Urinary bladder (tissue), 3 donors: ENCODE measurements at regions not wholly inside any gene's neighbourhood (a gene's known extent, or its start where the extent isn't known, plus 50 kb on each side); places are given as distances from the start of the nearest gene placed in this dataset.
A peak's percentile ranks its signal among the peaks of the same experiment; 100 is the strongest.

Experiments
- DNase-seq: peaks from one replicate; pipeline ENCODE4 v3.0.0-alpha.2; 2015; ENCODE audit errors: extremely low spot score
- H3K27ac ChIP-seq: one replicate; pipeline ENCODE4 v1.5.1; 2013; ENCODE audit warnings: low read depth, mild to moderate bottlenecking, moderate library complexity
- H3K36me3 ChIP-seq: one replicate; pipeline ENCODE4 v1.6.1; 2013; ENCODE audit warnings: mild to moderate bottlenecking, moderate library complexity; ENCODE audit not compliant: insufficient read depth
- H3K4me1 ChIP-seq: one replicate; pipeline ENCODE4 v1.6.1; 2013; ENCODE audit warnings: mild to moderate bottlenecking, moderate library complexity; ENCODE audit not compliant: insufficient read depth
- H3K4me3 ChIP-seq: one replicate; pipeline ENCODE4 v1.5.1; 2013; ENCODE audit warnings: low read depth, low read length
- WGBS: extraction: QIAGEN DNeasy Blood & Tissue Kit; methylation state at CpG from one replicate; pipeline ENCODE4 v1.1.7; 2013; 5-methylcytosine and 5-hydroxymethylcytosine counted together
- donor health status: healthy with polysubstance abuse.
- donor health status: healthy.

DNA sequence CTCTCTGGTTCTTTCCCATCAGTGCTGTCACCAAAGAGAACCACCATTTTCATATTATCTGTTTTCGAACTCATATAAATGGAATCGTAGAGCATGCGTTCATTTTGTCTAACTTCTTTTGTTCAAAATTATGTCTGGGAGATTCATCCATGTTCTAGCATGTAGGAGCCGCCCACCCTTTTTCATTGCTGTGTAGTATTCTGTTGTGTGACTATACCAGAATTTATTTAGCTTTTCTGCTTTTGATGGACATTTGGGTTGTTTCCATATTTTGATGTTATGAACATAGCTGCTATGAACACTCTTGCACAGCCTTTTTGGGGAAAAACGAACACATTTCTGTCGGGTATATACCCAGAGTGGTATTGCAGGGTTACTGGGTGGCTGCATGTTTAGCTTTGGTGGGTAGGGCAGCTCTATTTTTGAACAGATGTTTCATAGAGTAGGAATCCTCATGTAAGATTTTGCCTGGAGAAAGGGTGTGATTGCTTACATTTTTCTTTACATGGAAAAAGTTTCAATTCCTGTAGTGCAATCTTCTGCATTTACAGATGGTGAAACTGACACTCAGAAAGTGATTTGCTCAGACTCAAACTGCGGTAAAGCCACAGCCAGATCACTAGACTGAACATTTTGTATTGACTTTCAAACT, 100.2 kb upstream of the IL12B start:
- Histone ChIP-seq H3K4me3 (no peak overlapping the region), H3K27ac (no peak overlapping the region), H3K36me3 (no peaks in the 10 kb centered on the region), H3K4me1 (no peaks in the 10 kb centered on the region)
- 92% methylated on average over 7 of the region's 7 CpGs for WGBS
- DNase-seq: no peak

DNA sequence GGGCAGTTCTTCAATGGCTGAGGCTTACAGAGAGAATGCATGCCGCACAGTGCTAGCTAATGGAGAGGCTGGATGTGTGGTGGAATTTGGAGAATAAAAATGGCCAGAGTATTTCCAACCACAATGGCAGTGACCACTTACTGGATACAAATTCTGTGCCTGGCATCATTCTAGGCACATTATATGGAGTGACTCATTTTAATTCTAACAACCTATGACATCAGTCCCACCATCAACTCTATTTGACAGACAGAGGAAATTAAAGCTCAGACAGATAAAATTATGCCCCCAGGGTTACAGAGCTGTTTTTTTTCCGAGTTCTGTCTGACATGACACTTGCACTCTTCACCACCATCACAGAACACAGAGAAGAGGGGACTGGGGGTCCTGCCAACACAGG, 105.6 kb upstream of the IL12B start:
- WGBS: 82% methylated on average over 2 of the region's 2 CpGs
- Histone ChIP-seq H3K36me3 (no peaks in the 10 kb centered on the region), H3K4me1 (no peaks in the 10 kb centered on the region), H3K27ac (no peak overlapping the region), H3K4me3 (no peak overlapping the region)
- DNase-seq: no peak

DNA sequence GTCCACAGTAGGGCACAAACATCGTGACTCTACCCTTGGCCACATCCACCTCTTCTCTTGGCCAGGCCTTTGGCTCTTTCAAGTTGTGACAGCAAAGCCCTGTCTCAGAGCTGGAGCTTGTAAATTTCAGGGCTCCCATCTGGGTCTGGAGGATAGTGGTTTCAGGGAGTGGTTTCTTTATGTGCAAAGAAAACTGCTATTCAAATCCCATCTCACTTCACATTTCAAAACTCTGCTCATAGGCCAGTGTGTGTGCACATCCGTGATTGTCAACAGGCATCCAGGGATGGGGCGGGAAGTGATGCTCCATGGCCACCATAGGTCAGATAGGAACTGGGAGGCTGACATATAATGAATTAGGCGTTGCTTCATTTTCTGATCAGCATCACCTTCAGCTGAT, 107.8 kb upstream of the IL12B start:
- Histone ChIP-seq H3K27ac (no peak overlapping the region), H3K36me3 (no peaks in the 10 kb centered on the region), H3K4me1 (no peaks in the 10 kb centered on the region), H3K4me3 (no peak overlapping the region)
- no peak for DNase-seq
- 89% methylated on average over 4 of the region's 4 CpGs for WGBS

DNA sequence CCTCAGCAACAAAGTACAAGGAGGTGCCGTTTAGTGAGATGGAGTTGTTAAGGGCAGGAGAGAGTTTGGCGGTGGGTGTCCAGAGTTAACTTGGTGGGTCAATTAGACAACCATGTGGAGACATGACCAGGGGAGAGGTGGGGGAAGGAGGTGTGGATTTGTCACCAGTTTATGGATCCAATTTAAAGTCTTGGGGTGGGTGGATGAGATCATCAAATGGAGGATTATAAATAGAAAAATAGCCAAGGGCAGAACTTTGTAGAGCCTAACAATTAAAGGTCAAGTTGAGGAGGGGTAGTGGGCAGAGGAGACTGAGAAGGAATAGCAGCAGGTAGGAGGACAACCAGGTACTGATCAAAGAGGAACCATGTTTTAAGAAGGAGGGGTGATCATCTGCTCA, 108.7 kb upstream of the IL12B start:
- 96% methylated on average over 2 of the region's 2 CpGs for WGBS
- DNase-seq: no peak

DNA sequence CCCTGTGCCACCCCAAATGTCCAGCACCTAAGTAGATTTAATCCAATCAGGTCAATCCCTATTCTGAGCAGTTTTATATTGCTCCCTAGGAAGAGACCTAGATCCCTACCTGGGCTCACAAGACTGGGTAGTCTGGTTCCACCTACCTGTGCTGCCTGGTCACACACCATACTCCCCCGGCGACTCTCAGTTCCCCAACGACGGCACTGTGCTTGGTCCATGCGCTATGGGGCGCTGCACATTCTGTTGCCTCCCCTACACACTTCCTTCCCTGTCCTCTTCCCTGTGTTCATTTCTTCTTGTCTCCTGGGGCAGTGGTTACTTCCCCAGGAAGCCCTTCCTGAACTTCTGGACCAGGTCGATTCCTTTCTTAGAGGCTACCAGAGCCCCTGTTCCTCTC, 109.9 kb upstream of the IL12B start:
- no peak for DNase-seq
- no peak overlapping the region for H3K27ac ChIP-seq
- no peaks in the 10 kb centered on the region for H3K4me1 ChIP-seq
- 87% methylated on average over 7 of the region's 7 CpGs for WGBS
- no peak overlapping the region for H3K4me3 ChIP-seq
- no peaks in the 10 kb centered on the region for H3K36me3 ChIP-seq

More for the DNA sequence above, 108.7 kb upstream of the IL12B start:
- no peak overlapping the region for H3K27ac ChIP-seq
- no peak overlapping the region for H3K4me3 ChIP-seq
- no peaks in the 10 kb centered on the region for H3K36me3 ChIP-seq
- H3K4me1 ChIP-seq: no peaks in the 10 kb centered on the region

DNA sequence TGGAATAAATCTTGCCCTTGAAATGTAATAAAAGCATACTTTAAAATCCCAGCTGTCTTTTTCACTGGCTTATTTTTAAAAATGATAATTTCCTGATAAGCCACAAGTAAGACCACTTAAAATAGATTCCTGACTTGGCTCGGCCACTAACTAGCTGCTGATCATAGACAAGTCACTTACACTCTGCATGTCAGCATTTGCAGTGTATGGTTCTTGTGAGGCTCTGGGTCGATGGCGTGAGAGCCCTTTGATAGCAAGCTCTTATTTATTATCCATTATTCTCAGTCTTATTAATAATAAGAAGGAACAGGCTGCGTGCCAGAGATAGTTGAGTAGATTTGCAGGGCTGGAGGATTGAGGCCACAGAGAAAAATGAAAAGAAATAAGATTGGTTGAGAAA, 110.7 kb upstream of the IL12B start:
- DNase-seq: no peak
- no peaks in the 10 kb centered on the region for H3K4me1 ChIP-seq
- WGBS: 70% methylated on average over 4 of the region's 4 CpGs

DNA sequence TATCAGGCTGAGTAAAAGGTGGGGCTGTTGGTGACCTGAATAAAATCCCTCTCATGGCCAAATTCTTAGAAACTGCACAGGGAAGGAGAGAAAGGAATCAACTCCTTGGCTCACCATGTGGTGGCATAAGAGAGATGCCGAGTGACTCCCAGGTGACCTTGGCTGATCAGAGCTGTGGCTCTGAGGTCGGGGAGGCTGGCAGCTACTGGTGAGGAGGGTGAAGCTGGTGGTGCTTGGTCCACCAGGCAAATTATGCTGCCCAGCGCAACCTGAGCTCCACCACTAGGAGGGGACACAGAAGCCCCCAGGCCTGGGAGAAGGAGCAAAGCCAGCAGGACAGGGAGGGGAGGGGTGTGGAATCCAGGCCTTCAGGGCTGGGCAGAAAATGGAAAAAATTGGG, 111.2 kb upstream of the IL12B start:
- no peak overlapping the region for H3K27ac ChIP-seq
- no peaks in the 10 kb centered on the region for H3K36me3 ChIP-seq
- no peak for DNase-seq
- 67% methylated on average over 3 of the region's 3 CpGs for WGBS
- no peak overlapping the region for H3K4me3 ChIP-seq
- no peaks in the 10 kb centered on the region for H3K4me1 ChIP-seq

More for the DNA sequence above, 110.7 kb upstream of the IL12B start:
- Histone ChIP-seq H3K36me3 (no peaks in the 10 kb centered on the region), H3K4me3 (no peak overlapping the region), H3K27ac (no peak overlapping the region)

DNA sequence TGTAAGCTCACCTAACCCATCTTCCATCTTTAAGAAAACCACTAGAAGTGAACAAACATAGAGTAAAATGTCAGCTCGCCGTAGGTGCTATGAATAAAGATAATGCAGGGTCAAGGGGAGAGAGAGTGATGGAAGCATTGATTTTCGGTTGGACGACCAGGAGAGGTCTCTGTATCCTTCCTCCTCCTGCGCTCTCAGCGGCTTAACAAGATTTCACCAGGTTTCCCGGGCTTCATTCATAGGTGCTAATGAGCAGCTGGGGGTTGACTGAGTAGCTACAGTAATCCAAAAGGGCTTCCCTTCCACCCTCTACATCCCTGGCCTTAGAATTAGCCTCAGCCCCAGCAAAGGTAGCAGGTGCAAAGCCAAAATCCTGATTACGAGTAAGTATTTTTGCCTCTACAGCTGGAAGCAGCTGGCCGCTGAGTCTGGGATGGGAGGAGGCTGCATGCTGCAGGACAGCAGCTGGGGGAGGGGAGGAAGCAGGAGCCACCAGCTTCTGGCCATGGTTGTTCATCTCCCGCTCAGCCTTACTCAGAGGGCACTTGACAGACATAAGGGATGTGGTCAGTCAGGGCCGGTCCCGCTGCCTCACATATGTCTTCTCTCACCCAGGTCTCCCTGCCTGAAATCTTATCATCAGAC, 112.0 kb upstream of the IL12B start:
- no peak overlapping the region for H3K4me3 ChIP-seq
- DNase-seq: no peak
- H3K4me1 ChIP-seq: no peaks in the 10 kb centered on the region
- 46% methylated on average over 12 of the region's 12 CpGs for WGBS
- no peaks in the 10 kb centered on the region for H3K36me3 ChIP-seq
- H3K27ac ChIP-seq: no peak overlapping the region

DNA sequence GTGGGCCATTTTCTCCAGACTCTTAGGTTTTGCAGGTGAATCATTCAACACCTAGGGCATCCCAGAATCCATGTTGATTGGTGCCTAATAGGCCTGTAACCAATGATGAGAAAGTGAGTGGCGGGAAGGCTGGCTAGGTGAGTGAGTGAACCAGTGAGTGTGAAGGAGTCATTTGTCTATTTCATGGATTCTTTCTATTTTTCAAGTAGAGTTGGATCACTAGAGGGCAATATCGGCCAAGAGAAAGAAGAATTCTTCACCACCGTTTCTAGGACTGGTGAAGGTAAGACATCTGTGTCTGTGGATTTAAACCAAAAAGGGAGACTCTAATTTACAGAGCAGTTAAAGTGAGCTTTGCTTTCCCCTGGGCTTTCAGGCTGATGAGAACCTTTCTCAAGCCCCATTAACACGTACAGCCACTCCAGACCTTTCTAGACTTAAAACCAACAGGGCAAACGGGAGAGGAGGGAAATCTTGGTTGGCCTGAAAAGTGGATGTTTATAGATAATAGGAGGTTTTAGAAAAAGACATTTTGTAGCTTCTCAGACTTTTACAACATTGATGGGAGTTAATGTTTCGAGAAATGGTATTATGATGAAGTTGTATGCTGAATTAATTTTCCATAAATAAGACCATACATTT, 114.3 kb upstream of the IL12B start:
- H3K27ac ChIP-seq: no peak overlapping the region
- peak; percentile 59 for DNase-seq
- H3K4me1 ChIP-seq: no peaks in the 10 kb centered on the region
- no peak overlapping the region for H3K4me3 ChIP-seq
- 52% methylated on average over 6 of the region's 6 CpGs for WGBS
- H3K36me3 ChIP-seq: no peaks in the 10 kb centered on the region

DNA sequence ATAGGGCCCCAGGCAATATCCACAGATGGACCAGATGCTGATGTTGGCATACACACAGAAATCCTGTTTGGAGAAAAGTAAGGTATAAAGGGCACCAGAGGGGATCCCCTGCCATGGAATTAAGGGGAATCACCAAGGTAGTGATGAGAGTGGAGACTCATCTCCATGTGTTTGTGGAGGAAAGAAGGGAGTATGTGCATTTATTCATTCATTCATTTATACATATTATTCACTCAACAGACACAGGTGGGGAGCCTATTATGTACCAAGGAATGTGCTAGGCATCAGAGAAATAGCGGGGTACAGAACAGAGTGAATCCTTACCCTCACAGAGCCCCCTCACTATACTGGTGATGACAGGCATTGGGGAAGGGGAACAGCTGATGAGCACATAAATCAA, 116.8 kb upstream of the IL12B start:
- DNase-seq: no peak
- 98% methylated on average over 1 of the region's 1 CpG for WGBS
- Histone ChIP-seq H3K27ac (no peak overlapping the region), H3K4me1 (no peaks in the 10 kb centered on the region), H3K4me3 (no peak overlapping the region), H3K36me3 (no peaks in the 10 kb centered on the region)

DNA sequence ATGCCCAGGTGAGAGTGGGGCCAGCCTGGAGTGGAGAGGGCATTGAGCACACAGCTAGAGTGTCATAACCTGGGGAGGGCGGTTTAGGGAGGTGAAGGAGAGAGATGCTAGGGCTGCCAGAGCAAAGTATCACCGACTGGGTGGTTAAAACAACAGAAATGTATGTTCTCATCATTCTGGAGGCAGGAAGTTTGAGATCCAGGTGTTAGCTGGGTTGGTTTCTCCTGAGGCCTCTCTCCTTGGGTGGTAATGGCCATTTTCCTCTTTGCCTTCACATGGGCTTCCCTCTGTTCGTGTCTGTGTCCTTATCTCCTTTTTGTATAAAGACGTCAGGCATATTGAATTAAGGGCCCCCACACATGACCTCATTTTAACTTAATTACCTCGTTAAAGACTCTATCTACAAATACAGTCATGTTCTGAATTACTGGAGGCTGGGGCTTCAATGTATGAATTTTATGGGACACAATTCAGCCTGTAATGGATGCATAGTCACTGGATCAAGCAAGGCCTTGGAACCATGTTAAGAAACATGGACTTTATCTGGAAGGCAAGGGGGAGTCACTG, 118.6 kb upstream of the IL12B start:
- Histone ChIP-seq H3K4me1 (no peaks in the 10 kb centered on the region), H3K27ac (no peak overlapping the region), H3K36me3 (no peaks in the 10 kb centered on the region), H3K4me3 (no peak overlapping the region)
- DNase-seq: peak; percentile 62
- WGBS: 76% methylated on average over 5 of the region's 5 CpGs

DNA sequence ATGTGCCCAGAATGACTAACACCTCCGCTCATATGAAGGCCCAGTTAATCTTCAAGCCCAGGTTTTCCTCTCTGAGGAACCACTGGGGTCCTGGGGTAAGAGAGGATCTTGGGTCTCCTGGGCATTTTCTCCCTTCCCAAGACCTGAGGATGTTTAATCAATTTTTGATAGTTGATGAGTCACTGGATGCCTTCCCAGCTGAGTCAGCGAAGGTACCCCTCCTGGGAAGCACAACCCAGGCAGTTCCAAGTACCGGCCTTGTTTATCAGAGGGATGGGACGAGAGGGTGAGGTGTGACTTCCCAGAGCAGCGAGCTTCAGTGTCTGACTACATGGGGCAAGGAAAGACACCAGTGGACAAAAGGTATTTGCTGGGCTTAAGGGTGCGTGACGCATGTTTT, 119.6 kb upstream of the IL12B start:
- no peaks in the 10 kb centered on the region for H3K36me3 ChIP-seq
- no peaks in the 10 kb centered on the region for H3K4me1 ChIP-seq
- H3K4me3 ChIP-seq: no peak overlapping the region
- no peak overlapping the region for H3K27ac ChIP-seq
- 90% methylated on average over 7 of the region's 7 CpGs for whole genome bisulfite sequencing
- no peak for DNase-seq

DNA sequence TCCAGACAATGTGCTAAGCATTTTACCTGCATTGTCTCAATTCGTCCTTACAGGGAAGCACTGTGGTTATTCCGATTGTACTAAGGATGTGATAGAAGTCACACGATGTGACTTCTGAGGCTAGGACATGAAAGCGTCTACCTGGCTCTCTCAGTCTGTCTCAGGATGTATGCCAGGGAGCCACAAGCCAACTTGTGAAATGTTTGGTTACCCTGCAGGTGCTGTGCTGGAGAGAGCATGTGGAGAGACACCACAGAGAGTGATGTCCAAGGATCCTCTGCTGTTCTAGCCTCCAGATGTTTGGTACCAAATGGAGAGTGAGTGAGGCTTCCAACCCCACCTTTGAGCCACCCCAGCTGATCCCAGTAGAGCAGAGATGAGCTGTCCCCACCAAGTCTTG, 120.1 kb upstream of the IL12B start:
- Histone ChIP-seq H3K27ac (no peak overlapping the region), H3K36me3 (no peaks in the 10 kb centered on the region), H3K4me1 (no peaks in the 10 kb centered on the region), H3K4me3 (no peak overlapping the region)
- DNase-seq: no peak
- WGBS: 90% methylated on average over 4 of the region's 4 CpGs
